H7 (cell line): ENCODE measurements at regions not wholly inside any gene's neighbourhood (a gene's known extent, or its start where the extent isn't known, plus 50 kb on each side); places are given as distances from the start of the nearest gene placed in this dataset.

ENCODE experiments used
- DNase-seq: peaks from one replicate; pipeline ENCODE4 v3.0.0; 2012
- H3K27me3 ChIP-seq: 2 replicates; pipeline ENCODE4 v1.6.0; 2011; ENCODE audit warnings: mild to moderate bottlenecking, low read length; ENCODE audit not compliant: control insufficient read depth, insufficient read depth
- H3K36me3 ChIP-seq: replicated peaks from 2 replicates; pipeline ENCODE4 v1.5.1; 2011; ENCODE audit warnings: low read length; ENCODE audit not compliant: control insufficient read depth, insufficient read depth
- H3K4me3 ChIP-seq: 2 replicates; pipeline ENCODE4 v1.5.1; 2011; ENCODE audit warnings: low read depth, mild to moderate bottlenecking, control low read depth, low read length, moderate library complexity; ENCODE audit not compliant: insufficient read depth

DNA sequence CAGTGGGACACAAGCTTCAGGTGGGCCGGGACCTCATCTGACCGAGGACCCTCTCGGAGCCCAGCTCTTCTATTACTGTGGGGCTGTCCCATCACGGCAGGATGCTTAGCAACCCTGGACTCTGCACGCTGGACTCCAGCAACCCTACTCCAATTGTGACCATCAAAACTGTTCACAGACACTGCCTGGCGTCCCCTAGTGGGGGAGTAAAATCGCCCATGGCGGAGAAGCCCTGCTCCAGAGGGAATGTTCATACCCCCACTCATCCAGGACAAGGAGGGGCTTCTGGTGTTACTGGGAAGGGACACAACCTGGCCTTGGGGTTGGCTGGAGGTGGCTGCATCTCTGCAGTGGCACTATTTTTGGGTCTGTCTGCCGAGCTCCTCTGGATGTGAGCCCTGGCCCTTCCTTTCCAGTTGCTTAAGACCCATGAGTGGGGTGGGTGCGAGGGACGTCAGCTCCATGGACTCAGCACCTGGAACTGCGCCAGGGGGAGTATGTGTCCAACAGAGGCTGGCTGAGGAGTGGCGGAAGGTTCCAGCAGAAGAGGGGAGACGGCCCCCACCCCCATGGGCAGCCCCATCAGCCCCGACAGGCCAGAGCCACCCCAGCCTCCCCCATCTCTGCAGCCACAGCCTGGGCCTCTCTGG lies 103.8 kb downstream of the RFLNA start:
- peaks cover 26% of the 10 kb centered on the region for H3K36me3 ChIP-seq
- H3K27me3 ChIP-seq = no peaks in the 10 kb centered on the region
- no peak for DNase-seq
- no peak overlapping the region for H3K4me3 ChIP-seq

DNA sequence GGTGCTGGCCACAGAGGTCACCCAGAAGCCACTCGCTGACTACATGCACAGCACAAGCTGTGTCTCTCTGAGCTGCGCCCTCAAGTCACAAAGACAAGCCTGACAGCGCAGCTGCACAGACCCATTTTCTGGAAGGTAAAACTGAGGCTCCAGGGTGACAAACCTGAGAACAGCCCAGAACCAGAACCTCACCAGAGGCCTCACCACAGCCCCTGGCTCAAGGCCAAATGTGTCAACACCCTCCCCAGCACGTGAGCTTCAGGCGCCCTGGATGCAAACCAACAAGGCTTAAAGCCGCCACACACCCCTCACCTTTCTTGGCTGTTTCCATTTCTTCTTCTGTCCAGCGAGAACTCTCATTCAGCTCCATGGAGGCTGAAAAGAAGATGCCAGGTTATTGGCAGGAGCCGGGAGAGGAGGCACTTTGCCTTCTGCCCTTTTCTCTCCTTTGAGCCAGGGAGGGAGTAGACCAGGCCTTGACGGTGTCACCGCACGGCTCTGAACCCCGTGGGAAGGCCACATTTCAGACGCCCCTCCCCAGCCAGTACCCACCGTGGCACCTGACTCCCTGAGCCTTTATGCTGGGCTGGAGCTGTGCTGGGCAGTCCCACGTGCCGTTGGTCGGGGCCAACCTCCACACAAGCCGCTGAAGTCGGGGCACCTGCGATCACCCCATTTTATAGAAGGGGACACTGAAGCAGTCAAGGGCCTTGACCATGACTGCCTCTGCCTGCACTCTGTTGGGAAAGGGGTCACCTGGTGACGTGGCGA lies 103.1 kb downstream of the RFLNA start:
- Histone ChIP-seq H3K27me3 (no peaks in the 10 kb centered on the region), H3K4me3 (no peak overlapping the region), H3K36me3 (peaks cover 27% of the 10 kb centered on the region)
- no peak for DNase-seq

DNA sequence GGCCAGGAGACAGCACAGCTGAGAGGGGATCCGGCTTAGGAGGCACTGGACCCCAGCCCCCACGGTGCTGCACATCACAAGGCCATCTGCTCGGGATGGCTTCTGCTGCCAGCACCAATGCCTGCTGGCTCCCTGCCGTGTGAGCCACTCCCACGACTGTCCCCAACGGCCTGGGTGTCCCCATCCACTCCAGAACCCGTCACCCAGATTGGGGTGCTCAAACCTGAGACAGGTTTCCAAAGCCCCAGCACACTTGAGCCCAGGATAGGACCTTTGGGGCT lies 102.4 kb downstream of the RFLNA start:
- Histone ChIP-seq H3K4me3 (no peak overlapping the region), H3K36me3 (peaks cover 27% of the 10 kb centered on the region), H3K27me3 (no peaks in the 10 kb centered on the region)
- DNase-seq = no peak

DNA sequence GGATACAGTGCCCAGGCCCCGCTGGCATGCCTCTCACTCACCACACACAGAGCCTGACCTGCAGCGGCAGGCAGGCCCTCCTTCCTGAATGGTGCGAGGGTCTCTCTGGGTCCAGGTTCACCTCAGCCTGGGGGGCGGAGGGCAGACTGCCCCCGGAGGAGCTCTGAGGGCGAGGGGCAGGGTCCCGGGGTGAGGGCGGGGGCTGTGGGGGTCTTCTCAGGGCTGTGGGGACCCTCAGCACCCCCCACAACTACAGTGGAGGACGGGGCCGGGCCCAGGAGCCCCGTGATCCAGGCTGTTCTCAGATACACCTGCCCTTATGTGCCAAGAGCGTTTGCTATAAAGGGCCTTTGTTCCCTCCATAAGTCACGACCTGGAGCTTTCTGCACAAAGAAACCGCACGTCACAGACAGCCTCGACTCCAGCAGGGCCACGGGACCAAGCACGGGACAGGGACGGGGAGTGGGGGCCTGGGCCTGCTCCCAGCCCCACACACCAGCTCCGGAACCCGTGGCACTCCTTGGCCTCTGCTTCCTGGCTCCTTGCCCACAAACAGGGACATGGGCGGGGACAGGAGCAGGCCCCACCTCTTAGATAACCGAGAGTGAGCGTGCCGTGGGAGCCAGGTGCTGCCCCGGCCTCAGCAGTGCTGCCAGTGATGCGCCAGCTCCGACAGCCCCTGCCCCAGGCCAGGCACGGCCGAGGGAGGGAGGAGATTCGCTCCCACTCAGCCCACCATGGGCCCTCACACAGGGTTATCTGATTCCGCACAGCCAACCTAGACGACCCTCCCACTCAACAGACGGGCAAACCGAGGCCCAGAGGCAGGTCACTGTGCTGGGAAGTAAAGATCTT lies 101.9 kb downstream of the RFLNA start:
- no peaks in the 10 kb centered on the region for H3K27me3 ChIP-seq
- H3K36me3 ChIP-seq = peaks cover 27% of the 10 kb centered on the region
- no peak overlapping the region for H3K4me3 ChIP-seq
- DNase-seq = no peak

DNA sequence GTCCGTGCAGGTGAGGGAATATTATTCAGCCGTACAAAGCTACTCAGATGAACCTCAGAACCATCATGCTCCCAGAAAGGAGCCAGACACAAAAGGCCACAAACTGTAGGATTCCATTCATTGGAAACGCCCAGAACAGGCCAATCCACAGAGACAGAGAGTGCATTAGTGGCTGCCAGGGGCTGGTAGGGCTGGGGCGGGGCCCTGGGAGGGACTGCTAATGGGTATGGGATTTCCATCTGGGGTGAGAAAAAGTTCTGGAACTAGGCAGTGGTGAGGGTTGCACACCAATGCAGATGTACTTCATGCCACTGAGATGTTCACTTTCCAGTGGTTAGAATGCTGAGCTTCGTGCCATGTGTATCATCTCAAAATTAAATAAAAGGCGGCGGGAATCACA lies 101.1 kb downstream of the RFLNA start:
- H3K27me3 ChIP-seq = no peaks in the 10 kb centered on the region
- no peak overlapping the region for H3K4me3 ChIP-seq
- peaks cover 27% of the 10 kb centered on the region for H3K36me3 ChIP-seq
- DNase-seq = no peak

DNA sequence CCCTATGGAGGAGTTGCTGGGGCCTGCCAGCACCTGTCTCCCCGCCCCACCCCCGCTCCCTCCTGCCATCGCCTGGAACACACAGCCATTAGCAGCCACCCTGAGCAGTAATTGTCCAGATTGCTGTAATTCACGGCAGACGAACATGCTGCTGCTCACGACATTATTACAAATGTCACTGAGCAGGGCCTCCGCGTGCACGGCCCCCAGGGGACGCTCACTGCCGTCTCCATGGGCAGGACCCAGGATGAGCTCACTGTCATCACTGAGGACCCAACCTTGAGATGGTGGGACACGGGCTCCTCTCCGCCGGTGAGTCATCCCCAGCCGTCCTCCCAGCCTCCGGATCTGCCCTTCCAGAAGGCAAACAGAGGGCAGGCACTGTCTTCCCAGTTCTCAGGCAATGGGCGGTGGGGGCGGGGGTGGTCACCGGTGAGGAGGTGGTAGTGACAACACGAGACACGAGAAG lies 100.4 kb downstream of the RFLNA start:
- no peak overlapping the region for H3K4me3 ChIP-seq
- peak; percentile 69 for DNase-seq
- peaks cover 24% of the 10 kb centered on the region for H3K36me3 ChIP-seq
- H3K27me3 ChIP-seq = no peaks in the 10 kb centered on the region

DNA sequence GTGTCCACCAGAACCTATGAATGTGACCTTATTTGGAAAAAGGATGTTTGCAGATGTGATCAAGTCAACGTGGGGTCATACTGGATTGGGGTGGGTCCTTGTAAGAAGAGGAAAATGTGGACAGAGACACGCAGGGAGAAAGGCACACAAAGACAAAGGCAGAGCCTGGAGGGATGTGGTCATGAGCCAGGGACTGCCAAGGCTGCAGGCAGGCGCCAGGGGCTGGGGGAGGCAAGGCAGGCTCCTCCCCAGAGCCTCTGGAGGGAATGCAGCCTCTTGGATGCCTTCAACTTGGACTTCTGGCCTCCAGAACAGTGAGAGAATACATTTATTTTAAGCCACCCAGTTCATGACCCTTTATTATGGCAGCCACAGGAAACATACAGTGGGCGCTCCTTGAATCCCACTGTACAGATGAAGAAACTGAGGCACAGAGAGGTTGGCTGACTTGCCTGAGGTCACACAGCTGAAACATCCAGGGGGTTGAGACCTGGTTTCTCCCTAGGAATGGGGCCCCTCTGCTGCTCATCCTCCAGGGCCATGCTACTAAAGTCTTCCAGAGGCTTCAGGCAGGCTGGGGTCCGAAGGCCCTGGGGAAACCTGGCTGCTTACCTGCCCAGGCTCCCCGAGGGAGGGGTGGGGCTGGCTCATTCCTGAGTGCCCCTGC lies 99.7 kb downstream of the RFLNA start:
- H3K4me3 ChIP-seq = no peak overlapping the region
- H3K27me3 ChIP-seq = no peaks in the 10 kb centered on the region
- H3K36me3 ChIP-seq = peaks cover 21% of the 10 kb centered on the region
- no peak for DNase-seq

DNA sequence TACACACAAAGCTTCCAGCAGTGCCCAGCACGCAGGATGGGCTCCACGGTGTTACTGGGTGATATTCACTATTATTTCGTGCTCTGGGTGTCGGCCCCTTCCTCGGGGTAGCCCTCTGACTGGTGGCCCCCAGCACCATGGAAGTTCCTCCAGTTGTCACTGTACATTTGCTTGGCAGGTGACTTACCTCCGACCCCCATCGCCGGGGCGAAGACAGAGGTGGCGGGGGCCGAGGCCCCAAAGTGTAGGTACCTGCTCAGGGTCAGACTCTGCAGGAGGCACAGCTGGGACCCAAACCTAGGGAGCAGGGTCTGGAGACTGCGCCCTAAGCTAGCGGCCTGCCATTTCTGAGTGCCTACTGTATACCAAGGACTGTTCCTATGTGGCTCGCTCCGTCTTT lies 98.9 kb downstream of the RFLNA start:
- peaks cover 21% of the 10 kb centered on the region for H3K36me3 ChIP-seq
- no peak overlapping the region for H3K4me3 ChIP-seq
- DNase-seq = no peak
- H3K27me3 ChIP-seq = no peaks in the 10 kb centered on the region

DNA sequence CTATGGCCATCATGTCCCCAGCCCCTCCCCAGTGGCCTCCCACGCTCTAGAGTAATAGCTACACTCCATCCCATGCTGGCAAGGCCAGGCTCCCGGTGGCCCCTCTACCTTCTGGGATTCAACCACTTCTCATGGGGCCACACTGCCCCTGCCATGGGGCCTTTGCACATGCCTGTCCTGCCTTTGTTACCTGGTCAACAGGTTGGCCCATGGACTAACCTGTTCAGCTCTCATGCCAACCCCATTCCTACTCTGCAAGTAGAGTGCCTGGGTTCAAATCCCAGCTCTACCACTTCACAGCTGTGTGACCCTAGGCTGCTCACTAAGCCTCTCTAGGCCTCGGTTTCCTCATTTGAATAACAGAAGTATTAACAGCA lies 98.5 kb downstream of the RFLNA start:
- Histone ChIP-seq H3K4me3 (no peak overlapping the region), H3K27me3 (no peaks in the 10 kb centered on the region), H3K36me3 (peaks cover 17% of the 10 kb centered on the region)
- DNase-seq = no peak

- no peaks in the 10 kb centered on the region for H3K27me3 ChIP-seq
- DNase-seq = peak; percentile 87
- H3K4me3 ChIP-seq = no peak overlapping the region
- H3K36me3 ChIP-seq = peaks cover 12% of the 10 kb centered on the region
Observed at GRCh38 chr12:124392667-124393413, 97.9 kb downstream of the RFLNA start.

DNA sequence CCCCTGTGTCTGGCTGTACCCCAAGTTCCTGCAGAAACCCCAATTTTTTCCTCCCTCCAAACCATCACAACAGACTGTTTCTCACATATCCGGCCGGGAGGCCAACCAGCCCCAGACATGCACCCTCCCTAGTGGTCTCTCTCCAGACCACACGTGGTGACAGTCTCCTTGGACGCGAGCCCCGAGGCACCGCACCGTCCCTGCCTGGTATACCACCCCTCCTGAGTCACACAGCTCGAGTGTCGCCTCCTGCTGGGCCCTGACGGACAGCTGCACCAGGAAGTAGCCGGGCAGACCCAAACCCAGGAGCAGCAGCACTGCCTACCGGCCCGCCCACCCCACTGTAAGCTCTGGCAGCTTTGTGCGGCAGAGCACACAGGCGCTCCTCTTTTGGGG lies 97.4 kb downstream of the RFLNA start:
- H3K36me3 ChIP-seq = peaks cover 8% of the 10 kb centered on the region

GRCh38 chr12:124391340-124392261 lies 96.7 kb downstream of the RFLNA start:
- H3K27me3 ChIP-seq = no peaks in the 10 kb centered on the region
- H3K36me3 ChIP-seq = peaks cover 8% of the 10 kb centered on the region
- peak; percentile 64 for DNase-seq
- H3K4me3 ChIP-seq = no peak overlapping the region

More for the DNA sequence above, 97.4 kb downstream of the RFLNA start:
- H3K4me3 ChIP-seq = no peak overlapping the region
- DNase-seq = peak; percentile 93
- no peaks in the 10 kb centered on the region for H3K27me3 ChIP-seq

DNA sequence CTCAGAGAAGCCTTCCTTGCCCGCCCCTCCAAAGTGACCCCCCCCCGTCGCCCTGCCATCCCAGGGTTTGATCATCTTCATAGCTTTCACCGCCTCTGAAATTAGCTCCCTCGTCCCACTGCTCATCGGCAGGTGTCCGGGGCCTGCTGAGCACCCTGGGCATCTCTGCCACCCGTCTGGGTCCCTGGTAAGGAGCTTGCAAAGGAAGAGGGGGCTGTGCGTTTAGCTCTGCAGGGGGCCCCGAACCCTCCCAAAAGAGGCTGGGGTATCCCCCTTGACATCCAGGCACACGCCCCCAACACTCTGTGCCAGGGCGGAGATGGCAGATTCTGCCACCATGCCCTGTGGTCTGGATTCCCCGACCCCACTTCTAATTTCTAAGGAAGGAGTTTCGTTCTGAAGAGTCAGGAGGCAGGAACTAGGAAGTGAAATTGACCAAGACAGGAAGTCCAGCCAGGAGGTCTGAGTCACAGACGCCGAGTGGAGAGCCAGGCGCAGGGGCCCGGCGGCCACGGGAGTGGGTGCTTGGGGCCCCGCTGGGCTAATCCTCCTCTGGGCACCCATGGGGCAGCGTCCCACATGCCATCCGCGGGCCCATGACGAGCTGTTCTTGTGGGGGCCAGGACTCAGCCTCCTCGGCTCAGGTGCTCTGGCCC lies 95.7 kb downstream of the RFLNA start:
- H3K27me3 ChIP-seq = no peaks in the 10 kb centered on the region
- DNase-seq = no peak
- no peak overlapping the region for H3K4me3 ChIP-seq
- H3K36me3 ChIP-seq = peaks cover 9% of the 10 kb centered on the region
